ENCODE measurements at regions not wholly inside any gene's neighbourhood (a gene's known extent, or its start where the extent isn't known, plus 50 kb on each side); places are given as distances from the start of the nearest gene placed in this dataset.
A peak's percentile ranks its signal among the peaks of the same experiment; 100 is the strongest.

DNA sequence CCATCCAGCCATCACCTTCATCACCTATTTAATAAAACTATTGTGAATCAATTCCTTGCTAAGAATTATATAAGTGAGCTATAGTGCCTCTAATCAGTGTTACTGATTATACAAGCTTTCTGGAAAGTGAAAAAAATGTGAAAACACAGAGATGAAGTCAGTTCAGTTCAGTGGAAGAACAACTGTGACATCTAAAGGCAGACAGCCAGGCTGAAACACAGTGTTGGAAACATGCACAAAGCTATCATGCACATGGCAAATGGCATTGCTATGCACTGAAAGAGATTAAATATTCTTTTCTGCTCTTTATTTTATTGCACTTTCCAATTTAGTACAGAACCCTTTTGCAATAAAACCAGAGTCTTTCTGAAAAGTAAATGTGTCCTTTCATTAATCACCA, 294.0 kb downstream of the RBM26 start:
- TF ChIP-seq RAD21 (IDR thresholded peaks at IDR 0.05; ENCODE audit: low read length): 0 out of 2 replicates have a peak, but pooled peaks have one; percentile 4
- TF ChIP-seq, protein P1, sequence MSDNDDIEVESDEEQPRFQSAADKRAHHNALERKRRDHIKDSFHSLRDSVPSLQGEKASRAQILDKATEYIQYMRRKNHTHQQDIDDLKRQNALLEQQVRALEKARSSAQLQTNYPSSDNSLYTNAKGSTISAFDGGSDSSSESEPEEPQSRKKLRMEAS (IDR thresholded peaks at IDR 0.05; ENCODE audit: low read depth): no peak

All from SK-N-SH (cell line).